GM21390 (cell line): ENCODE measurements at regions not wholly inside any gene's neighbourhood (a gene's known extent, or its start where the extent isn't known, plus 50 kb on each side); places are given as distances from the start of the nearest gene placed in this dataset.
"Not testable (repeated sequence)": the region's sequence is repeated elsewhere in the genome, so short reads cannot be mapped to it uniquely, and the experiment has no call there.

Source experiments
- ATAC-seq: cut with Tn5 transposase; IDR thresholded peaks from one replicate; pipeline ENCODE4 v1.9.1; 2021; ENCODE audit not compliant: unreplicated experiment

- ATAC-seq: no peak
Measured at GRCh38 chr11:19628018-19628417, 84.6 kb upstream of the NAV2 start.

DNA sequence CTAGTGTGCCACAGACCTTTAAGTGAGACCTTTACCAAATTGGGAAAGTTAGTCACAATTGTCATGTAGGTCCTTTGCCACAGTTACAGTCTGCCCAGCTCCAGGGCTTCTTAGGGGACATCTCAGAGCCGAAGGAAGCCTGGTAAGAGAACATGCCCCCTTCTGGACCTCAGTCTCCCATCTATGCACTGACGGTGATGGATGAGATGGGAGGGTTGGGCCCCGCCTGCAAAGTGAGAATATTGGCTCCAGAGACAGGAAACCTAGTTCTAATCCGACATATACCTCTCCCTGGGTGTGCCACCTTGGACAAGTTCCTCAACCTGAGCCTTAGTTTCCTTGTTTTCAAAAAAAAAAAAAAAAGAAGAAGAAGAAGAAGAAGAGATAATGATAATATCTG, 85.1 kb upstream of the NAV2 start:
- ATAC-seq: no peak

GRCh38 chr11:19625438-19625837, 87.2 kb upstream of the NAV2 start:
- no peak for ATAC-seq

DNA sequence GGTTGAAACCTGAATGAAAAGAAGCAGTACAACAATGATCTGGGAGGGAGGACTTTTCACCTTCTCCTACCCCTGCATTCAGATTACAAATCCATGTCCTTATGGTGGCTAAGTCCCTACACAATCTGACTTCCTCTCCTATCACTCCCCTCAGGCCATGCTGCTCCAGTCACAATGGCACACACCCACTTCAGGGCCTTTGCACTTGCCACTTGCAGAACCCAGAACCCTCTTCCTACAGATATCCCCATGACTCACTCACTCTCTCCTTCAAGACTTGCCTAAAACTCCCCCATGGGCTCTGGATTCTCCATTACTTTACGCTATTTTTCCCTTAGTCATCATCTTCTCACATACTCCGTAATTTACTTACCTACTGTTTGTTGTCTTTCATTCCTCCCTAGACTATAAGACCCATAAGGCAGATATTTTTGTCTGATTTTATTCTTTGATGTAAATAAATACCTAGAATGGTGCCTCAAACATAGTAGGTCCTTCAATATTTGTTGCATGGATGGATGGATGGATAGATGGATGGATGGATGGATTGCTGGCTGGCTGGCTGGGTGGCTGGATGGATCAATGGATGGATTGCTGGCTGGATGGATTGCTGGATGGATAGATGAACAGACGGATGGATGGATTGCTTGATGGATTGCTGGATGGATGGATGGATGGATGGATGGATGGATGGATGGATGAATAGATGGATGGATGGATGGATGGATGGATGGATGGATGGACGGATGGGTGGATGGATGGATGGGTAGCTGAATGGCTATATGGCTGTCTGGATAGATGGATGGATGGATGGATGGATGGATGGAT, 94.7 kb upstream of the NAV2 start:
- no peak for ATAC-seq

DNA sequence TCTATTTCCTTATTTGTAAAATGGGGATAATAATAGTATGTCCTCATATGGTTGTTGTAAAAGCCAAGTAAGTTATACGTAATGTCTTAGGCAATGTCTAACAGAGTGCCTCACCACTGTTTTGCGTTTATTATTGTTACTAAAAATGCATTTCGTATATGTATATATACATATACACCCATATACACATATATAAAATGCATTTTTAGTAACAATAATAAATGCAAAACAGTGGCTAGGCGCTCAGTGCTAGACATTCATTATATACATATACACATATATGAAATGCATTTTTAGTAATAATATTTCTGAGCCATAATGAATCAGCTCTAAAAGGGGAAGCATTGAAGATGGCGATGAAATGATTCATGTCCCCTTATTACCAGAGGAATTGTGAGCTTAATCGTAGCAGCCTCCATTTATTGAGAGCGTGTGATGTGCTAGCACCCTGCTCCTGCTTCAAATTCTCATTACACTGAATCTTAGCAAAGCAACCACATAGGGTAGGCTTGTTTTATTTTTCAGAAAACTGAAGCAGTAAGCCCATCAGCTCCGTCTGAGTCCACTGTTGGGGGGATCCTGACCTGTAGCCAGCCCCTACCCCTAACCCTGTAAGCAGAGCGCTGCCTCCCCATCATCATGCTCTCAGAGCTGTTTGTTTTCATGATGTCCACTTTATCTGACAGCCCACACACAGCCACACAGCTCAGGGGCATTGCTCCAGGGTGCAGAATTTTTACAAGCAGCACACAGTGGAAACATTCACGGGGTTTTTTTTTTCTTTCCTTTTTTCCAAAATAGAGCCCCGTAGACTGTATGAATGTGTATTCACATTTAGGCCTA, 97.1 kb upstream of the NAV2 start:
- ATAC-seq: no peak

DNA sequence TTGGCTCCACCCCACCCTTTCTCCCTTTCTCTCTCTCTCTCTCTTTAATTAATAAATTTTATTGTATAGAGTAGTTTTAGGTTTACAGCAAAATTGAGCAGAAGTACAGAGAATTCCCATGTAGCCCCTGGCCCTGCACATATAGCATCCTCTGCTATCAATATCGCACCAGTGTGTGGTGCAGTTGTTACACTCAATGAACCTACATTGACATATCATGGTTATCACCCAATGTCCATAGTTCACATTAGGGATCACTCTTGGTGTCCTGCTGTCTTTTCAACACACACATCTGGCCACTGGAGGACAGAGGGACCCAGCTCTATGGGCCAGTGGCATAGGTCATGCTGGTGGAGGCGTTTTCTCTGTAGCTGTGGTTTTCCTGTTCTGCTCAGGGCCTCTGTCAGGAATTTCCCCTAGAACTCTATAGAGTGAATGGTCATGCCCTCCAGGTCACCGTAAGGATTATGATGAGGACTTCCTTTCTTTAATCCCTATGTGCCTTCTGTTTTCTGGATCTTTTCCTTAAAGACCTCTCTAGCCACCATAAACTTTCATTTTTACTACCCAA, 98.2 kb upstream of the NAV2 start:
- no peak for ATAC-seq

DNA sequence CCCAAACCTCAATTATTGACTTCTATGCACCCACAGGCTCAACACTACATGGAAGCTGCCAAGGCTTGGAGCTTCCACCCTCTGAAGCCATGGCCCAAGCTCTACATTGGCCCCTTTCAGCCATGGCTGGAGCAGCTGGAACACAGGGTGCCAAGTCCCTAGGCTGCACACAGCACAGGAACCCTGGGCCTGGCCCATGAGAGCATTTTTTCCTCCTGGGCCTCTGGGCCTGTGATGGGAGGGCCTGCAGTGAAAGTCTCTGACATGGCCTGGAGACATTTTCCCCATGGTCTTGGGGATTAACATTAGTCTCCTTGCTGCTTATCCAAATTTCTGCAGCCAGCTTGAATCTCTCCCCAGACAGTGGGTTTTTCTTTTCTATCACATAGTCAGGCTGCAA, 100.6 kb upstream of the NAV2 start:
- ATAC-seq: not testable (repeated sequence)

DNA sequence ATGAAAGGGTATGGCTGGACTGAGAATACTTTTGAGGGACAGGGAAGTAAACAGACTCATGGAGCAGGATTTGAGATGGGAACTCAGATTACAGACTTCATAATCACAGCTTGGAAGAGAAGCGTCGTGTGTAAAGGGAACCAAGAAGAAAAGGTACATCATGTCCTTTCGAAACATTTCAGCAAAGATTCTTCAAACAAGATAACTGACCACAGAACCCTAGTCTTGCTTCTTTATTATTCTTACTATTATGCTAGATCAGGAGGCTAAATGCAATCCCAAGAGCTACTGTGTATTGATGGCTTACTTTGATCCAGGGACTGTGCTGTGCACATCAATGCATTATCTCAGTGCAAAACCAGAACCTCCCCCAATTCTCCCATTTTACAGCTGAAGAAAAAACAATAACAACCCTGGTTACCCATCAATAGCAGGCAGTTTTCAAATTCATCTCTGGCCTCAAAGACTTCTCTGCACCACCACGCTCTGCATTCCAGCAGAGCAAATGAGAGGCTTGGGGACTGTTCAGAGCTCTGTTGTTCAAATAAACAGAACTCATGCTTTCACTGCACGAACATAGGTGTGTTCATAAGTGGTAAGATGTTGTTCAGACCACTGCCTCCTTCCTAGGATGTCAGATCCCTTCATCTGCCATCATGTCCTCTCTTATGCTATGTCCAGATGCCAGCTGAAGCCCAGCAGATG, 104.8 kb upstream of the NAV2 start:
- no peak for ATAC-seq

DNA sequence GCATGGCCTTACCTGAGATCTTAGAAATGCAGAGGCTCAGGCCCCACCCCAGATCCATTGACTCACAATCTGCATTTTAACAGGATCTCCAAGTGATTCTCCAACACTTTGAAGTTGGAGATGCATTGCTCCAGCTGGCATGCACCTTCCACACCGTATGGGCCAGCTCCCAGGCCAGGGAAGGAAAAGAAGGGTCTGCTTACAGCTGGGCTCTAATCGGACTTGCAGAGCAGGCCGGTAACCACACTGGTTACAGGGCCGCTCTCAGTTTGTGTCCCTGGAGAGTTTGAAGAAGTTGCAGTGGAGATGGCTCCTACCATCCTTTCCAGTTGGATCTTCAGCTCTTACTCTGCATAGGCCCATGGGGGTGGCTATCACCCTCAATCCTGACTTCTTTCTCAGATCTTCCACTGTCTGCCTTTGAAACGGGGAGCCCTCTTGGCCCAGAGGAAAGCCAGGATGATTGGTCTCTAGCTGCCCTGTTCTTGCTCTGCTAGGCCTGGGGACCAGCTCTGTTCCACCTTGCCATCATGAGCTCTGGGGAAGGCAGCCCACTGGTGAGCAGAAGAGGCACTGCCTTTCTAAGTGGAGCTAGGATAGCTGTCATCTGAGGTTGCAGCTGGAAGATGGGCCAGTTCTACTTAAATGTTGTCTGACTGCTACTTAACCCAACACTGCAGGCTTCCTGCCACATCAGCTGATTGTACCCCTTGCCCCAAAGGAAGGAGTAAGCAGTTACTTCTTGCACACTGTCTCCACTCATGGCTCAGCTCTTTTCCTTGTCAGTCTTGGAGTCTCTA, 105.6 kb upstream of the NAV2 start:
- no peak for ATAC-seq

DNA sequence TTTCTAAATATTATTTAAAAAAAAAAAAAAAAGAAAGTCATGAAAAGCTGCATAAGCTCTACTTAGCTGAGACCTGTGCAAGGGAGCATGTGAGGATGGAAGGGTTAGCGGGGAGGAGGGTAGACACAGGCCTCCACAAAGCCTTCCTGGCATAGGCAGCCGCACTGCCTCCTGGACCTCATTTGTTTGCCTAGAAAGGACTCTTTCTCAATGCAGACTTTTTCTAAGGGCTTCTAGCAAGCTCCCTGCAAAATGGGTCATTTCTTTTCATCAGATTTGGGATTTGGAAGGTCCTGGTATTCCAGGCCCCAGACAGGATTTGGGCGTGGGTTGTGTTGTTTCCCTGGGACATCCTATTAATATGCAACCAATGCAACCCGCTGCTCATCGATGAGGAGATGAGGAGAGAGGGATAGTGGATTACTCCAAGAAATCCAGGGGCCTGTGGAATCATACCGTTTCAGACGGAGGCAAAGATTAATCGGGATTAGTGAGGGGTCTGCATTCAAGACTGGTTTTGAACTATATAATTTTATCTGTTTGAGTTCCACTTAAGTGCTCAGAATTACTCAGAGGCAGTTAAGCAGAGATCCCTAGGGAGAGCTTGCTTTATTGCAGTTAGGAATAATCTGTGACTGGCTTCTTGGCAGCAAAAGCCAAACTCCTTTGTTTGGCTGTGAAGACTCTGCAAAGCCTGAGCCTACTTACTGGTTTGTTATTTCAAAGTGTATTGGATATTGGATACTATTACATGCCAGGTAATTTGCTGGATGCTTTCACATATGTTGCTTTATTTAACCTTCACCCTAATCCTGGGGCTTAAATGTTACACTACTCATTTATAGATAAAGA, 106.9 kb upstream of the NAV2 start:
- ATAC-seq: no peak

DNA sequence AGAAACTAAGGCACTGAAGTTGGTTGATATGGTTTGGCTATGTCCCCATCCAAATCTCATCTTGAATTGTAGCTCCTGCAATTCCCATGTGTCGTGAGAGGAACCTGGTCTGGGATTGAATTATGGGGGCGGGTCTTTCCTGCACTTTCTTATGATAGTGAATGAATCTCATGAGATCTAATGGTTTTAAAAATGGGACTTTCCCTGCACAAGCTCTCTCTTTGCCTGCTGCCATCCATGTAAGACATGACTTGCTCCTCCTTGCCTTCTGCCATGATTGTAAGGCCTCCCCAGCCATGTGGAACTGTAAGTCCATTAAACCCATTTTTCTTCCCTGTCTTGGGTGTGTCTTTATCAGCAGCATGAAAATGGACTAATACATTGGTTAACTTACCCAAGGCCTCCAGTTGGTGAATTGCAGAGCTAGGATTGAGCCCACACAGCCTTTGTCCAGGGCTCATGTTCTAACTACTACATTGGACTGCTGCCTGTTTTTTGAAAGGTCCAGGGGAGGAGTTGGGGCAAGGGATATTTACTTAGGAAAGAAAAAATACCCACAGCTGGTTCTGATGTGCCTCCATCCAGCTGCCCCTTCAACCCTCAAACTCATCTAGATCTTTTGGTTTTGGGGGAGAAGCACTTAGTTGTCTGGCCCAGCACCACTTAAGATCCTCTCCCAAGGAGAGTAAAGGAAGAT, 107.8 kb upstream of the NAV2 start:
- no peak for ATAC-seq

DNA sequence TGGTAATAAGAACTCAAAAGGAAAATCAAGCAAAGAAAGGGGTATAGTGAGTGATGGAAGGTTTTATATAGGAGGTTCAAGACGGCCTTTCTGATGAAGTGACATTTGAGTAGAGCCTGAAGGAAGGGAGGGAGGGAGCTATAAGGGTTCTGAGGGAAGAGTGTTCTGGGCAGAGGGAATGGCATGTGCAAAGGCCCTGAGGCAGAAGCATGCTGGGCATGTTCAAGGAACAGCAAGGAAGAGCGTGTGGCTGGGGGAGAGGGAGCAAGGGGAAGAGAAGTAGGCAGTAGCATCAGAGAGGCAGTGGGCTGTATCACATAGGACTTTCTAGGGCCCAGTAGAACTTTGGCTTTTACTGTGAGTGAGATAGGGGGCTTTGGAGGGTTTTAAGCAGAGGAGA, 108.9 kb upstream of the NAV2 start:
- no peak for ATAC-seq

DNA sequence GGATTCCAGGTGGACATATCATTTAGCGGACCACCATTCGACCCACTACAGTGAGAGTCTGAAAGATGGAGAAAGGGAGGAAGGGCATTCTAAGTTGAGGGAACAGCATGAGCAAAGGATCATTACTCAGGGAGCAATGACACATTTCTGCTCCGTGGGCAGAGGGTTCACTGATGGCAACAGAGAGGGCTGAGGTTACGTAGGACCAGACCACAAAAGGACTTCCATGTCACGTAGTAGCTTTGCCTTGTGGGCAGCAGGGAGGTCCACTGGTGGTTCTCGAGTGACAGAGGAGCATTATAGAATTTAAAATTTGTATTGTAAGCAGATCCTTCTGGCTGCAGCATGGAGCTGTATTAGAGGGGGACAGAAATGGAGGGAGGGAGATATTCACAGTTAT, 109.7 kb upstream of the NAV2 start:
- no peak for ATAC-seq

GRCh38 chr11:19602406-19602805, 110.2 kb upstream of the NAV2 start:
- no peak for ATAC-seq

GRCh38 chr11:19601235-19601634, 111.4 kb upstream of the NAV2 start:
- no peak for ATAC-seq

- no peak for ATAC-seq
Measured at GRCh38 chr11:19599681-19600080, 113.0 kb upstream of the NAV2 start.

DNA sequence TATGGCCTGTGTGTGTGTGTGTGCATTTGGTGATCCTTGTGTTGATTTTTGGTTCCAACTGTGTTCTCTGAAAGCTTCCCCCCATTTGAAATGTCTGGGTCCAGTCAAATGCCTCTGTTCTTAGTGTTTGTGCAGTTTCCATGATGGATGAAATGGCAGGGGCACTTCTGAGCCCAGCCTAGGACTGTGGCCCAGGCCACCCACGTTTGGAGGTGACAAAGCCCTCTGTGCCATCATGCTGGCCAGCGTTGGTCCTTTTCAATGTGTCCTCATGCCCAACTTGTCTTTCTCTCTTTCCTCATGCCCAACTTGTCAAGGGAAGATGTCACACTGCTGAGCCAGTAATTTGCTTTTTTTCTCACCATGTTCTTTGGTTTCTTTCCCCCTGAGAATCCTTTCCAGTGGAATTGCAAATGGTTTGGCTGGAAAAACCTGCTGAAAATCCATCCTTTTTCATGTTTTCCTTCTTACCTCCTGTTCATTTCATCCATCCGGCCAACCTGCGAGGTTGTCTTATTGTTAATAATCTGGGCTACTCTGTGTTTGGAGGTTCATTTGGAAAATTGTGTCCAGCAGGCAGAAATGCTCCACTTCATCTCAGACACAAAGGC, 113.7 kb upstream of the NAV2 start:
- ATAC-seq: no peak

DNA sequence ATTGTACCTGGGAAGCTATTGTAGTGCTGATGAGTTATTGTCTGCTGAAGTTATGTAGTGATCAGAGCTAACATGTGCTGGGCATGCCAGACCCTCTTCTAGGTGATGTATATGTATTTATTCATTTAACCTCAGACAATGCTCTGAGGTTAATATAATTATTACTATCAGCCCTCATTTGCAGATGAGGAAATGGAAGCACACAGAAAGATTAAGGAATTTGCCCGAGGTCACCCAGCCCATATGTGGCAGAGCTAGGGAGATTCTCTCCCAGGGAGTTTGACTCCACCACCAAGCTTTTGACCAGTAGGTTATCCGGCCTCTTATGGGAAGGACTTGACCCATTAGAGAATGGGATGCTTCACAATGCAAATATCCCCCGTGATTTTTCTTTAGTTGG, 114.2 kb upstream of the NAV2 start:
- ATAC-seq: no peak

GRCh38 chr11:19597876-19598275, 114.8 kb upstream of the NAV2 start:
- no peak for ATAC-seq
